AG09309 (cell line): ENCODE measurements at regions not wholly inside any gene's neighbourhood (a gene's known extent, or its start where the extent isn't known, plus 50 kb on each side); places are given as distances from the start of the nearest gene placed in this dataset.

Source experiments
- DNase-seq: peaks from one replicate; pipeline ENCODE4 v3.0.0-alpha.2; 2010; ENCODE audit warnings: low read depth
- H3K4me3 ChIP-seq: 2 replicates; pipeline ENCODE4 v1.5.1; 2011; ENCODE audit warnings: mild to moderate bottlenecking, low read depth, low read length, moderate library complexity; ENCODE audit not compliant: control insufficient read depth
- CTCF ChIP-seq: IDR thresholded peaks from 2 replicates; pipeline ENCODE4 v1.5.1; 2011; ENCODE audit warnings: mild to moderate bottlenecking, low read depth, low read length, inconsistent platforms; ENCODE audit not compliant: insufficient read depth, control insufficient read depth; ENCODE audit errors: missing control alignments

GRCh38 chr2:153079315-153079714 is 360.9 kb downstream of the ARL6IP6 start:
- TF ChIP-seq CTCF = no peak
- DNase-seq = no peak
- H3K4me3 ChIP-seq = no peak overlapping the region

GRCh38 chr2:153077311-153077710 is 358.9 kb downstream of the ARL6IP6 start:
- no peak overlapping the region for H3K4me3 ChIP-seq
- no peak for DNase-seq
- no peak for TF ChIP-seq CTCF

- TF ChIP-seq CTCF = no peak
- DNase-seq = no peak
- H3K4me3 ChIP-seq = no peak overlapping the region
Measured at GRCh38 chr2:153074207-153074606, 355.8 kb downstream of the ARL6IP6 start.

- no peak overlapping the region for H3K4me3 ChIP-seq
- no peak for DNase-seq
- TF ChIP-seq CTCF = no peak
Measured at GRCh38 chr2:153072813-153073212, 354.4 kb downstream of the ARL6IP6 start.

GRCh38 chr2:153072077-153072476 is 353.7 kb downstream of the ARL6IP6 start:
- no peak for TF ChIP-seq CTCF
- no peak for DNase-seq
- H3K4me3 ChIP-seq = no peak overlapping the region

GRCh38 chr2:153071090-153071489 is 352.7 kb downstream of the ARL6IP6 start:
- TF ChIP-seq CTCF = no peak
- H3K4me3 ChIP-seq = no peak overlapping the region
- no peak for DNase-seq

- no peak for DNase-seq
- TF ChIP-seq CTCF = no peak
- H3K4me3 ChIP-seq = no peak overlapping the region
Measured at GRCh38 chr2:153068915-153069314, 350.5 kb downstream of the ARL6IP6 start.
